Activated CD4-positive, alpha-beta T cell treated with anti-CD3 and anti-CD28 coated beads, Interleukin-2, amount 50 U/mL, for 48 hours (primary cell): ENCODE measurements at regions not wholly inside any gene's neighbourhood (a gene's known extent, or its start where the extent isn't known, plus 50 kb on each side); places are given as distances from the start of the nearest gene placed in this dataset.

Experiments
- DNase-seq, 2 experiments: peaks; one replicate each; pipeline ENCODE4 v3.0.0-alpha.2; 2020

GRCh38 chr12:38139456-38139855, 177.1 kb upstream of the ALG10B start:
- no peak for DNase-seq

- no peak for DNase-seq
Measured at GRCh38 chr12:38141239-38141638, 175.3 kb upstream of the ALG10B start.

GRCh38 chr12:38141861-38142260, 174.7 kb upstream of the ALG10B start:
- DNase-seq: no peak

GRCh38 chr12:38142974-38143373, 173.6 kb upstream of the ALG10B start:
- DNase-seq: no peak

- no peak for DNase-seq
Measured at GRCh38 chr12:38144049-38144448, 172.5 kb upstream of the ALG10B start.

- DNase-seq: no peak
Measured at GRCh38 chr12:38144601-38145436, 171.8 kb upstream of the ALG10B start.

GRCh38 chr12:38149395-38150073, 167.0 kb upstream of the ALG10B start:
- DNase-seq: no peak

GRCh38 chr12:38151991-38152700, 164.4 kb upstream of the ALG10B start:
- DNase-seq: no peak

- DNase-seq: no peak
Measured at GRCh38 chr12:38152816-38153736, 163.5 kb upstream of the ALG10B start.

GRCh38 chr12:38153737-38154061, 162.9 kb upstream of the ALG10B start:
- no peak for DNase-seq

- DNase-seq: no peak
Measured at GRCh38 chr12:38154096-38155019, 162.2 kb upstream of the ALG10B start.

- DNase-seq: no peak
Measured at GRCh38 chr12:38155020-38155395, 161.6 kb upstream of the ALG10B start.

GRCh38 chr12:38155526-38156496, 160.8 kb upstream of the ALG10B start:
- no peak for DNase-seq

- DNase-seq: no peak
Measured at GRCh38 chr12:38156497-38157245, 159.9 kb upstream of the ALG10B start.

- no peak for DNase-seq
Measured at GRCh38 chr12:38157274-38157932, 159.2 kb upstream of the ALG10B start.

GRCh38 chr12:38157933-38158401, 158.6 kb upstream of the ALG10B start:
- DNase-seq: no peak

- DNase-seq: no peak
Measured at GRCh38 chr12:38158428-38159091, 158.0 kb upstream of the ALG10B start.

- DNase-seq: no peak
Measured at GRCh38 chr12:38159092-38159551, 157.5 kb upstream of the ALG10B start.
